WTC11 (cell line): ENCODE measurements at regions not wholly inside any gene's neighbourhood (a gene's known extent, or its start where the extent isn't known, plus 50 kb on each side); places are given as distances from the start of the nearest gene placed in this dataset.

ENCODE experiments used
- ATAC-seq: fragments of 200-7000 bp; cut with Tn5 transposase; 2 replicates; pipeline ENCODE4 v1.10.0; 2021; ENCODE audit warnings: mild to moderate bottlenecking, moderate library complexity
- CTCF ChIA-PET: fragments of 300-600 bp; sonication (Branson Sonifier 250); formaldehyde crosslinking; loops from one replicate; lab custom pipeline; 2021; ENCODE audit warnings: antibody characterized with exemption; lab: Charles Lee
- POLR2A ChIA-PET: fragments of 350-600 bp; sonication (Branson Sonifier 250); formaldehyde crosslinking; loops from one replicate; lab custom pipeline; 2021; ENCODE audit warnings: antibody characterized with exemption; lab: Charles Lee
- DNase-seq: peaks from one replicate; pipeline ENCODE4 v3.0.0; 2021; ENCODE audit warnings: low spot score
- H3K27ac Mint-ChIP-seq: 2 replicates; pipeline ENCODE4 v1.8.0; 2021; ENCODE audit warnings: mixed read lengths
- H3K27me3 Mint-ChIP-seq: 2 replicates; pipeline ENCODE4 v1.8.0; 2021; ENCODE audit warnings: low read depth, mild to moderate bottlenecking, moderate library complexity, mixed read lengths
- H3K36me3 Mint-ChIP-seq: 2 replicates; pipeline ENCODE4 v1.8.0; 2021; ENCODE audit warnings: mixed read lengths
- H3K4me1 Mint-ChIP-seq: 2 replicates; pipeline ENCODE4 v1.8.0; 2022; ENCODE audit warnings: mixed read lengths
- H3K4me3 Mint-ChIP-seq: 2 replicates; pipeline ENCODE4 v1.8.0; 2021; ENCODE audit warnings: mild to moderate bottlenecking, moderate library complexity, mixed read lengths
- H3K9me3 Mint-ChIP-seq: 2 replicates; pipeline ENCODE4 v1.8.0; 2021; ENCODE audit warnings: mixed read lengths
- ATF1 ChIP-seq: sonication (generic); formaldehyde crosslinking; IDR thresholded peaks from 2 replicates; pipeline ENCODE4 v1.8.1; 2023; ENCODE audit warnings: mild to moderate bottlenecking, moderate library complexity, missing genetic modification reagents
- CBFB ChIP-seq: sonication (generic); formaldehyde crosslinking; IDR thresholded peaks from 2 replicates; pipeline ENCODE4 v1.8.1; 2022; ENCODE audit warnings: mild to moderate bottlenecking, low read depth, missing genetic modification reagents
- CREM ChIP-seq: sonication (generic); formaldehyde crosslinking; IDR thresholded peaks from 2 replicates; pipeline ENCODE4 v1.8.1; 2022; ENCODE audit warnings: mild to moderate bottlenecking, missing genetic modification reagents, moderate library complexity
- FOXJ3 ChIP-seq: sonication (generic); formaldehyde crosslinking; IDR thresholded peaks from 2 replicates; pipeline ENCODE4 v1.9.0; 2021; ENCODE audit warnings: missing genetic modification reagents, mild to moderate bottlenecking, borderline replicate concordance
- FOXP1 ChIP-seq: sonication (generic); formaldehyde crosslinking; IDR thresholded peaks from 2 replicates; pipeline ENCODE4 v1.8.0; 2022; ENCODE audit warnings: missing genetic modification reagents, mild to moderate bottlenecking, moderate library complexity, borderline replicate concordance
- GABPB1 ChIP-seq: sonication (generic); formaldehyde crosslinking; IDR thresholded peaks from 2 replicates; pipeline ENCODE4 v1.8.1; 2023; ENCODE audit warnings: mild to moderate bottlenecking, missing genetic modification reagents
- HMGA2 ChIP-seq: fragments of 250-450 bp; sonication (Bioruptor Pico); IDR thresholded peaks from 2 replicates; pipeline ENCODE4 v1.4.0; 2021; ENCODE audit warnings: mild to moderate bottlenecking, moderate library complexity
- MXD4 ChIP-seq: fragments of 250-450 bp; sonication (Bioruptor Pico); IDR thresholded peaks from 2 replicates; pipeline ENCODE4 v1.8.0; 2021; ENCODE audit warnings: mild to moderate bottlenecking, moderate library complexity, borderline replicate concordance
- NR1H2 ChIP-seq: sonication (generic); formaldehyde crosslinking; IDR thresholded peaks from 2 replicates; pipeline ENCODE4 v1.9.0; 2021; ENCODE audit warnings: mild to moderate bottlenecking, moderate library complexity, missing genetic modification reagents
- TEAD4 ChIP-seq: sonication (generic); formaldehyde crosslinking; IDR thresholded peaks from 2 replicates; pipeline ENCODE4 v1.8.0; 2022; ENCODE audit warnings: mild to moderate bottlenecking, missing genetic modification reagents
- ZNF121 ChIP-seq: sonication (generic); formaldehyde crosslinking; IDR thresholded peaks from 2 replicates; pipeline ENCODE4 v1.8.0; 2023; ENCODE audit warnings: missing genetic modification reagents
- ZNF263 ChIP-seq: sonication (generic); formaldehyde crosslinking; IDR thresholded peaks from 2 replicates; pipeline ENCODE4 v1.8.1; 2022; ENCODE audit warnings: low read depth, mild to moderate bottlenecking, moderate library complexity, missing genetic modification reagents
- ZNF423 ChIP-seq: fragments of 250-450 bp; sonication (Bioruptor Pico); IDR thresholded peaks from 2 replicates; pipeline ENCODE4 v2.1.2; 2022; ENCODE audit warnings: mild to moderate bottlenecking, moderate library complexity
- TF ChIP-seq, protein P1 (sequence below): sonication (generic); formaldehyde crosslinking; IDR thresholded peaks from 2 replicates; pipeline ENCODE4 v1.8.0; 2023; ENCODE audit warnings: mild to moderate bottlenecking, missing genetic modification reagents
- TF ChIP-seq, protein P2 (sequence below): fragments of 250-450 bp; sonication (Bioruptor Pico); conservative IDR thresholded peaks from 2 replicates; pipeline ENCODE4 v1.9.0; 2021; ENCODE audit warnings: mild to moderate bottlenecking
- TF ChIP-seq, protein P3 (sequence below): sonication (generic); formaldehyde crosslinking; IDR thresholded peaks from 2 replicates; pipeline ENCODE4 v1.8.1; 2023; ENCODE audit warnings: mild to moderate bottlenecking, moderate library complexity, missing genetic modification reagents
- TF ChIP-seq, protein P4 (sequence below): sonication (generic); formaldehyde crosslinking; IDR thresholded peaks from 2 replicates; pipeline ENCODE4 v1.8.0; 2022; ENCODE audit warnings: mild to moderate bottlenecking, missing genetic modification reagents

DNA sequence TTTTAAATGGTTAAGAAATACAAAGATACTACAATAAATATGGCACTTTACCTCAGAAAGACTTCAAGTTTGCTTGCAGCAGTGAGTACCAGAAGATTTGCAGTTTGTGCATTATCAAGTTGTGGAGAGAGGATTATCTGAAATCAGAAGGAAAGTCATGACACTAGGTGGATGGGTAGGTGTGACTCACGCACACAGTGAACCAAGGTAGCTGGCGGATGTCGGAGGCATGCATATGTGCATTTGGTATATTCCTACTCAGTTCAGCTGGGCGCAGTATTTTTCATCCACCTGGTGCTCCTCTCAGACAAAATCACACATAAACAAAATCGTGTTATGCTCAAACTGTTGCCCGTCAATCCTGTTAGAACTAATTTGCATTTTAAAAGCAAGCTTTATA, 351.0 kb downstream of the IGSF11 start:
- CTCF ChIA-PET: interaction anchor here (1.3 kb wide), 1 partner anchor 180 kb away, joined by 3 read pairs; no protein-coding TSS in a partner anchor
- DNase-seq: no peak
- peaks cover 19% of the 10 kb centered on the region for H3K4me1 Mint-ChIP-seq
- no peak for TF ChIP-seq CBFB (CRISPR knock-in tag)
- no peak for TF ChIP-seq ZNF121 (CRISPR knock-in tag)
- no peak for TF ChIP-seq ZNF423
- no peak for TF ChIP-seq HMGA2 (CRISPR knock-in tag)
- TF ChIP-seq, protein P1, sequence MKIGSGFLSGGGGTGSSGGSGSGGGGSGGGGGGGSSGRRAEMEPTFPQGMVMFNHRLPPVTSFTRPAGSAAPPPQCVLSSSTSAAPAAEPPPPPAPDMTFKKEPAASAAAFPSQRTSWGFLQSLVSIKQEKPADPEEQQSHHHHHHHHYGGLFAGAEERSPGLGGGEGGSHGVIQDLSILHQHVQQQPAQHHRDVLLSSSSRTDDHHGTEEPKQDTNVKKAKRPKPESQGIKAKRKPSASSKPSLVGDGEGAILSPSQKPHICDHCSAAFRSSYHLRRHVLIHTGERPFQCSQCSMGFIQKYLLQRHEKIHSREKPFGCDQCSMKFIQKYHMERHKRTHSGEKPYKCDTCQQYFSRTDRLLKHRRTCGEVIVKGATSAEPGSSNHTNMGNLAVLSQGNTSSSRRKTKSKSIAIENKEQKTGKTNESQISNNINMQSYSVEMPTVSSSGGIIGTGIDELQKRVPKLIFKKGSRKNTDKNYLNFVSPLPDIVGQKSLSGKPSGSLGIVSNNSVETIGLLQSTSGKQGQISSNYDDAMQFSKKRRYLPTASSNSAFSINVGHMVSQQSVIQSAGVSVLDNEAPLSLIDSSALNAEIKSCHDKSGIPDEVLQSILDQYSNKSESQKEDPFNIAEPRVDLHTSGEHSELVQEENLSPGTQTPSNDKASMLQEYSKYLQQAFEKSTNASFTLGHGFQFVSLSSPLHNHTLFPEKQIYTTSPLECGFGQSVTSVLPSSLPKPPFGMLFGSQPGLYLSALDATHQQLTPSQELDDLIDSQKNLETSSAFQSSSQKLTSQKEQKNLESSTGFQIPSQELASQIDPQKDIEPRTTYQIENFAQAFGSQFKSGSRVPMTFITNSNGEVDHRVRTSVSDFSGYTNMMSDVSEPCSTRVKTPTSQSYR: no peak
- no peak for TF ChIP-seq ZNF263 (CRISPR knock-in tag)
- no peak for TF ChIP-seq NR1H2 (CRISPR knock-in tag)
- no peak for TF ChIP-seq ATF1 (CRISPR knock-in tag)
- TF ChIP-seq, protein P2, sequence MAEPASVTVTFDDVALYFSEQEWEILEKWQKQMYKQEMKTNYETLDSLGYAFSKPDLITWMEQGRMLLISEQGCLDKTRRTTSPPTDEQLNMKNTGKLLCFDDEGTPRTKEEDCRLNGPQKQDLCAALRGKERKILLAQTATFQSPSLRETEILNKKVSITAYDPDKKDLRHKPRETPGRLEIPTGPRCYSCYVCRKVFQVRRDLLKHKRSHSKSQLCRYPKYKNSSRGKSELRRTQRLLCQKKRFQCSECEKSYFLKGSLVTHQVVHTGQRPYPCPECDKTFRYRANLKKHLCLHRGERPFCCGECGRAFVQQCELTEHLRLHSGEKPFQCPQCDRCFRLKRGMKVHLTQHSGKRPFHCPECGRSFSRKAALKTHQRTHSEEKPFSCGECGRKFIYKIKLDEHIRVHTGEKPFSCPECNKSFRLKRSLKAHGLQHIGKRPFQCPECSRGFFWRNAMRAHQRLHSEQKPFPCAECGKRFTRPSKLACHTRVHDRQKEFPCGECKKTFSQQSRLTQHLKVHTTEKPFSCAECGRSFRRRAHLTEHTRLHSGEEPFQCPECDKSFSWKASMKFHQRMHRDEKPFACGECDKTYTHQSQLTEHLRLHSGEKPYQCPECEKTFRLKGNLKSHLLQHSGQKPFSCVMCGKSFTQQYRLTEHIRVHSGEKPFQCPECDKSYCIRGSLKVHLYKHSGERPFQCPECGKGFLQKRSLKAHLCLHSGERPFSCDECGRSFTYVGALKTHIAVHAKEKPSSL (CRISPR knock-in tag): no peak
- TF ChIP-seq, protein P3, sequence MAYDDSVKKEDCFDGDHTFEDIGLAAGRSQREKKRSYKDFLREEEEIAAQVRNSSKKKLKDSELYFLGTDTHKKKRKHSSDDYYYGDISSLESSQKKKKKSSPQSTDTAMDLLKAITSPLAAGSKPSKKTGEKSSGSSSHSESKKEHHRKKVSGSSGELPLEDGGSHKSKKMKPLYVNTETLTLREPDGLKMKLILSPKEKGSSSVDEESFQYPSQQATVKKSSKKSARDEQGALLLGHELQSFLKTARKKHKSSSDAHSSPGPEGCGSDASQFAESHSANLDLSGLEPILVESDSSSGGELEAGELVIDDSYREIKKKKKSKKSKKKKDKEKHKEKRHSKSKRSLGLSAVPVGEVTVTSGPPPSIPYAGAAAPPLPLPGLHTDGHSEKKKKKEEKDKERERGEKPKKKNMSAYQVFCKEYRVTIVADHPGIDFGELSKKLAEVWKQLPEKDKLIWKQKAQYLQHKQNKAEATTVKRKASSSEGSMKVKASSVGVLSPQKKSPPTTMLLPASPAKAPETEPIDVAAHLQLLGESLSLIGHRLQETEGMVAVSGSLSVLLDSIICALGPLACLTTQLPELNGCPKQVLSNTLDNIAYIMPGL (CRISPR knock-in tag): no peak
- no peak for TF ChIP-seq MXD4 (CRISPR knock-in tag)
- TF ChIP-seq GABPB1 (CRISPR knock-in tag): no peak
- no peak for TF ChIP-seq FOXP1 (CRISPR knock-in tag)
- TF ChIP-seq FOXJ3 (CRISPR knock-in tag): no peak
- ATAC-seq: no peak
- H3K36me3 Mint-ChIP-seq: no peaks in the 10 kb centered on the region
- peaks cover 13% of the 10 kb centered on the region for H3K9me3 Mint-ChIP-seq
- no peak overlapping the region for H3K27ac Mint-ChIP-seq
- no peaks in the 10 kb centered on the region for H3K27me3 Mint-ChIP-seq
- POLR2A ChIA-PET: no interaction called here
- no peak overlapping the region for H3K4me3 Mint-ChIP-seq

DNA sequence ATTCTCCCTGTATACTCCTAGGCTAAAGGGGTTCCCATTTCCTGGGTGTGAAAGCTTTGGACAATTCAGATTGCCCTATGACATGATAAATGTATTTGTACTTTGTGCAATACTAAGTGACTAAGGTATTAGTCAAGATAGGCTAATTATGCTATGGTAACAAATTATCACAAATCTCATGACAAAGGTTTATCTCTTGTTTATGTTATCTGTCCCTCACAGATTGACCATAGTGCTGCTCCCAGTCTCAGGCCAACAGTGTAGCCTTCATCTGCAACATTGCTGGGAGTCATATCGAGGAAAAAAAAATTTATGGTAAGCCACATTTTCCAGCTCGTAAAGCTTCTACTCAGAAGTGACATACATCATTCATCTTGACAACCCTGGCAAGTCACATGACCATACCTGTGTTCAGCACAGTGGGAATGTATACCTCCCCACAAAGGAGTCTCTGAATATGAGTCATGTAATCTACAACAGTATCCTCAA, 346.2 kb downstream of the IGSF11 start:
- Mint-ChIP-seq H3K4me1 (peaks cover 19% of the 10 kb centered on the region), H3K27ac (no peak overlapping the region), H3K4me3 (no peak overlapping the region), H3K27me3 (no peaks in the 10 kb centered on the region), H3K36me3 (no peaks in the 10 kb centered on the region), H3K9me3 (no peaks in the 10 kb centered on the region; the same call in 1 of the 2 replicates)
- DNase-seq (no peak), ATAC-seq (no peak)
- ChIA-PET POLR2A (no interaction called here), CTCF (no interaction called here)
- TF ChIP-seq CREM (CRISPR knock-in tag) (no peak), MXD4 (CRISPR knock-in tag) (no peak), TEAD4 (CRISPR knock-in tag) (no peak)
- TF ChIP-seq, protein P4, sequence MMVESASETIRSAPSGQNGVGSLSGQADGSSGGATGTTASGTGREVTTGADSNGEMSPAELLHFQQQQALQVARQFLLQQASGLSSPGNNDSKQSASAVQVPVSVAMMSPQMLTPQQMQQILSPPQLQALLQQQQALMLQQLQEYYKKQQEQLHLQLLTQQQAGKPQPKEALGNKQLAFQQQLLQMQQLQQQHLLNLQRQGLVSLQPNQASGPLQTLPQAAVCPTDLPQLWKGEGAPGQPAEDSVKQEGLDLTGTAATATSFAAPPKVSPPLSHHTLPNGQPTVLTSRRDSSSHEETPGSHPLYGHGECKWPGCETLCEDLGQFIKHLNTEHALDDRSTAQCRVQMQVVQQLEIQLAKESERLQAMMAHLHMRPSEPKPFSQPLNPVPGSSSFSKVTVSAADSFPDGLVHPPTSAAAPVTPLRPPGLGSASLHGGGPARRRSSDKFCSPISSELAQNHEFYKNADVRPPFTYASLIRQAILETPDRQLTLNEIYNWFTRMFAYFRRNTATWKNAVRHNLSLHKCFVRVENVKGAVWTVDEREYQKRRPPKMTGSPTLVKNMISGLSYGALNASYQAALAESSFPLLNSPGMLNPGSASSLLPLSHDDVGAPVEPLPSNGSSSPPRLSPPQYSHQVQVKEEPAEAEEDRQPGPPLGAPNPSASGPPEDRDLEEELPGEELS: no peak
